ENCODE measurements at regions not wholly inside any gene's neighbourhood (a gene's known extent, or its start where the extent isn't known, plus 50 kb on each side); places are given as distances from the start of the nearest gene placed in this dataset.
"Not testable (repeated sequence)": the region's sequence is repeated elsewhere in the genome, so short reads cannot be mapped to it uniquely, and the experiment has no call there.

DNA sequence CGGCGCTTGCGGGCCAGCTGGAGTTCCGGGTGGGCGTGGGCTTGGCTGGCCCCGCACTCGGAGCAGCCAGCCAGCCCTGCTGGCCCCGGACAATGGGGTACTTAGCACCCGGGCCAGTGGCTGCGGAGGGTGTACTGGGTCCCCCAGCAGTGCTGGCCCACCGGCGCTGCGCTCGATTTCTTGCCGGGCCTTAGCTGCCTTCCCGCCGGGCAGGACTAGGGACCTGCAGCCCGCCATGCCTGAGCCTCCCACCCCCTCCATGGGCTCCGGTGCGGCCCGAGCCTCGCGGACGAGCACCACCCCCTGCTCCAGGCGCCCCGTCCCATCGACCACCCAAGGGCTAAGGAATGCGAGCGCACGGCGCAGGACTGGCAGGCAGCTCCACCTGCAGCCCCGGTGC, 61.4 kb upstream of the CAPRIN1 start:
- not testable (repeated sequence) for TF ChIP-seq CTCF (IDR thresholded peaks at IDR 0.05; ENCODE audit: insufficient read depth, low read length); POLR2AphosphoS5 (IDR thresholded peaks at IDR 0.05; ENCODE audit: low read depth)

Data from HL-60 (cell line).